Activated naive CD4-positive, alpha-beta T cell treated with anti-CD3 and anti-CD28 coated beads, Interleukin-2, amount 50 U/mL, for 24 hours (primary cell): ENCODE measurements at regions not wholly inside any gene's neighbourhood (a gene's known extent, or its start where the extent isn't known, plus 50 kb on each side); places are given as distances from the start of the nearest gene placed in this dataset.
A peak's percentile ranks its signal among the peaks of the same experiment; 100 is the strongest.

ENCODE experiments used
- H3K27ac Mint-ChIP-seq: one replicate; pipeline ENCODE4 v1.8.0; 2021; ENCODE audit warnings: mild to moderate bottlenecking, mixed read lengths
- H3K27me3 Mint-ChIP-seq: one replicate; pipeline ENCODE4 v1.8.0; 2021; ENCODE audit warnings: mixed read lengths
- H3K36me3 Mint-ChIP-seq: one replicate; pipeline ENCODE4 v1.8.0; 2021; ENCODE audit warnings: mixed read lengths
- H3K4me1 Mint-ChIP-seq: one replicate; pipeline ENCODE4 v1.8.0; 2021; ENCODE audit warnings: mixed read lengths
- H3K4me3 Mint-ChIP-seq: one replicate; pipeline ENCODE4 v1.8.0; 2021; ENCODE audit warnings: mild to moderate bottlenecking, mixed read lengths
- H3K9me3 Mint-ChIP-seq: one replicate; pipeline ENCODE4 v1.8.0; 2021; ENCODE audit warnings: mixed read lengths

GRCh38 chr4:104881136-104881886 is 265.4 kb upstream of the TET2 start:
- no peaks in the 10 kb centered on the region for H3K9me3 Mint-ChIP-seq
- peaks cover 11% of the 10 kb centered on the region for H3K4me1 Mint-ChIP-seq
- H3K27me3 Mint-ChIP-seq: no peaks in the 10 kb centered on the region
- H3K36me3 Mint-ChIP-seq: no peaks in the 10 kb centered on the region
- H3K27ac Mint-ChIP-seq: no peak overlapping the region
- no peak overlapping the region for H3K4me3 Mint-ChIP-seq

GRCh38 chr4:104890598-104891275 is 255.9 kb upstream of the TET2 start:
- Mint-ChIP-seq H3K9me3 (no peaks in the 10 kb centered on the region), H3K4me1 (no peaks in the 10 kb centered on the region), H3K27ac (no peak overlapping the region), H3K36me3 (no peaks in the 10 kb centered on the region), H3K4me3 (no peak overlapping the region), H3K27me3 (no peaks in the 10 kb centered on the region)

GRCh38 chr4:104896660-104897645 is 249.7 kb upstream of the TET2 start:
- Mint-ChIP-seq H3K27me3 (no peaks in the 10 kb centered on the region), H3K4me3 (no peak overlapping the region), H3K9me3 (no peaks in the 10 kb centered on the region), H3K27ac (no peak overlapping the region), H3K4me1 (peaks cover 3% of the 10 kb centered on the region), H3K36me3 (no peaks in the 10 kb centered on the region)

GRCh38 chr4:104899863-104900262 is 246.8 kb upstream of the TET2 start:
- Mint-ChIP-seq H3K27me3 (no peaks in the 10 kb centered on the region), H3K9me3 (no peaks in the 10 kb centered on the region), H3K4me3 (no peak overlapping the region), H3K27ac (no peak overlapping the region), H3K4me1 (peaks cover 5% of the 10 kb centered on the region), H3K36me3 (no peaks in the 10 kb centered on the region)

GRCh38 chr4:104901438-104901837 is 245.2 kb upstream of the TET2 start:
- H3K9me3 Mint-ChIP-seq: no peaks in the 10 kb centered on the region
- no peak overlapping the region for H3K27ac Mint-ChIP-seq
- H3K4me3 Mint-ChIP-seq: no peak overlapping the region

GRCh38 chr4:104901961-104902605 is 244.6 kb upstream of the TET2 start:
- Mint-ChIP-seq H3K4me1 (peaks cover 5% of the 10 kb centered on the region), H3K27me3 (no peaks in the 10 kb centered on the region), H3K9me3 (no peaks in the 10 kb centered on the region), H3K27ac (peak overlapping the region; percentile 26), H3K36me3 (no peaks in the 10 kb centered on the region), H3K4me3 (no peak overlapping the region)

More at GRCh38 chr4:104901438-104901837, 245.2 kb upstream of the TET2 start:
- Mint-ChIP-seq H3K27me3 (no peaks in the 10 kb centered on the region), H3K4me1 (peaks cover 5% of the 10 kb centered on the region), H3K36me3 (no peaks in the 10 kb centered on the region)

GRCh38 chr4:104905065-104905464 is 241.6 kb upstream of the TET2 start:
- H3K27me3 Mint-ChIP-seq: no peaks in the 10 kb centered on the region
- H3K4me1 Mint-ChIP-seq: peaks cover 5% of the 10 kb centered on the region
- H3K9me3 Mint-ChIP-seq: no peaks in the 10 kb centered on the region
- H3K36me3 Mint-ChIP-seq: no peaks in the 10 kb centered on the region
- H3K4me3 Mint-ChIP-seq: no peak overlapping the region
- H3K27ac Mint-ChIP-seq: no peak overlapping the region

GRCh38 chr4:104905546-104905945 is 241.1 kb upstream of the TET2 start:
- Mint-ChIP-seq H3K4me1 (peaks cover 5% of the 10 kb centered on the region), H3K4me3 (no peak overlapping the region), H3K9me3 (no peaks in the 10 kb centered on the region), H3K27ac (no peak overlapping the region), H3K27me3 (no peaks in the 10 kb centered on the region), H3K36me3 (no peaks in the 10 kb centered on the region)

GRCh38 chr4:104906276-104906675 is 240.4 kb upstream of the TET2 start:
- Mint-ChIP-seq H3K36me3 (no peaks in the 10 kb centered on the region), H3K4me3 (no peak overlapping the region), H3K27me3 (no peaks in the 10 kb centered on the region), H3K27ac (no peak overlapping the region), H3K4me1 (peaks cover 5% of the 10 kb centered on the region), H3K9me3 (no peaks in the 10 kb centered on the region)

GRCh38 chr4:104907074-104907649 is 239.5 kb upstream of the TET2 start:
- Mint-ChIP-seq H3K4me3 (no peak overlapping the region), H3K9me3 (no peaks in the 10 kb centered on the region), H3K27ac (no peak overlapping the region), H3K4me1 (no peaks in the 10 kb centered on the region), H3K27me3 (peaks cover 2% of the 10 kb centered on the region), H3K36me3 (no peaks in the 10 kb centered on the region)

GRCh38 chr4:104907991-104908390 is 238.7 kb upstream of the TET2 start:
- H3K4me3 Mint-ChIP-seq: no peak overlapping the region
- no peaks in the 10 kb centered on the region for H3K4me1 Mint-ChIP-seq
- H3K36me3 Mint-ChIP-seq: no peaks in the 10 kb centered on the region
- H3K27me3 Mint-ChIP-seq: peaks cover 2% of the 10 kb centered on the region
- H3K9me3 Mint-ChIP-seq: no peaks in the 10 kb centered on the region
- H3K27ac Mint-ChIP-seq: no peak overlapping the region

GRCh38 chr4:104909376-104909775 is 237.3 kb upstream of the TET2 start:
- Mint-ChIP-seq H3K9me3 (no peaks in the 10 kb centered on the region), H3K36me3 (no peaks in the 10 kb centered on the region), H3K4me1 (no peaks in the 10 kb centered on the region), H3K4me3 (no peak overlapping the region), H3K27me3 (peaks cover 2% of the 10 kb centered on the region), H3K27ac (no peak overlapping the region)

GRCh38 chr4:104912518-104912917 is 234.2 kb upstream of the TET2 start:
- H3K36me3 Mint-ChIP-seq: no peaks in the 10 kb centered on the region
- no peaks in the 10 kb centered on the region for H3K4me1 Mint-ChIP-seq
- no peaks in the 10 kb centered on the region for H3K9me3 Mint-ChIP-seq
- no peak overlapping the region for H3K4me3 Mint-ChIP-seq
- H3K27me3 Mint-ChIP-seq: peaks cover 2% of the 10 kb centered on the region
- peak overlapping the region; percentile 37 for H3K27ac Mint-ChIP-seq

GRCh38 chr4:104915373-104915772 is 231.3 kb upstream of the TET2 start:
- Mint-ChIP-seq H3K36me3 (no peaks in the 10 kb centered on the region), H3K4me3 (no peak overlapping the region), H3K9me3 (no peaks in the 10 kb centered on the region), H3K27me3 (peaks cover 2% of the 10 kb centered on the region), H3K27ac (no peak overlapping the region), H3K4me1 (no peaks in the 10 kb centered on the region)

GRCh38 chr4:104915864-104916263 is 230.8 kb upstream of the TET2 start:
- H3K4me1 Mint-ChIP-seq: no peaks in the 10 kb centered on the region
- H3K4me3 Mint-ChIP-seq: no peak overlapping the region
- H3K27ac Mint-ChIP-seq: no peak overlapping the region
- no peaks in the 10 kb centered on the region for H3K36me3 Mint-ChIP-seq
- H3K9me3 Mint-ChIP-seq: no peaks in the 10 kb centered on the region
- peaks cover 2% of the 10 kb centered on the region for H3K27me3 Mint-ChIP-seq
